Activated T-cell treated with anti-CD3 and anti-CD28 coated beads, Interleukin-2, amount 50 U/mL, for 24 hours (primary cell): ENCODE measurements at regions not wholly inside any gene's neighbourhood (a gene's known extent, or its start where the extent isn't known, plus 50 kb on each side); places are given as distances from the start of the nearest gene placed in this dataset.
"Not testable (repeated sequence)": the region's sequence is repeated elsewhere in the genome, so short reads cannot be mapped to it uniquely, and the experiment has no call there.

Experiments
- DNase-seq: peaks from one replicate; pipeline ENCODE4 v3.0.0-alpha.2; 2020
- H3K27ac Mint-ChIP-seq: 2 replicates; pipeline ENCODE4 v1.8.0; 2020; ENCODE audit warnings: mild to moderate bottlenecking, mixed read lengths
- H3K27me3 Mint-ChIP-seq: 2 replicates; pipeline ENCODE4 v1.8.0; 2020; ENCODE audit warnings: mixed read lengths
- H3K36me3 Mint-ChIP-seq: 2 replicates; pipeline ENCODE4 v1.8.0; 2020; ENCODE audit warnings: low read depth, mixed read lengths
- H3K4me1 Mint-ChIP-seq: 2 replicates; pipeline ENCODE4 v1.8.0; 2020; ENCODE audit warnings: low read depth, mixed read lengths
- H3K4me3 Mint-ChIP-seq: 2 replicates; pipeline ENCODE4 v1.8.0; 2020; ENCODE audit warnings: mild to moderate bottlenecking, moderate library complexity, mixed read lengths
- H3K9me3 Mint-ChIP-seq: 2 replicates; pipeline ENCODE4 v1.8.0; 2020; ENCODE audit warnings: mixed read lengths

DNA sequence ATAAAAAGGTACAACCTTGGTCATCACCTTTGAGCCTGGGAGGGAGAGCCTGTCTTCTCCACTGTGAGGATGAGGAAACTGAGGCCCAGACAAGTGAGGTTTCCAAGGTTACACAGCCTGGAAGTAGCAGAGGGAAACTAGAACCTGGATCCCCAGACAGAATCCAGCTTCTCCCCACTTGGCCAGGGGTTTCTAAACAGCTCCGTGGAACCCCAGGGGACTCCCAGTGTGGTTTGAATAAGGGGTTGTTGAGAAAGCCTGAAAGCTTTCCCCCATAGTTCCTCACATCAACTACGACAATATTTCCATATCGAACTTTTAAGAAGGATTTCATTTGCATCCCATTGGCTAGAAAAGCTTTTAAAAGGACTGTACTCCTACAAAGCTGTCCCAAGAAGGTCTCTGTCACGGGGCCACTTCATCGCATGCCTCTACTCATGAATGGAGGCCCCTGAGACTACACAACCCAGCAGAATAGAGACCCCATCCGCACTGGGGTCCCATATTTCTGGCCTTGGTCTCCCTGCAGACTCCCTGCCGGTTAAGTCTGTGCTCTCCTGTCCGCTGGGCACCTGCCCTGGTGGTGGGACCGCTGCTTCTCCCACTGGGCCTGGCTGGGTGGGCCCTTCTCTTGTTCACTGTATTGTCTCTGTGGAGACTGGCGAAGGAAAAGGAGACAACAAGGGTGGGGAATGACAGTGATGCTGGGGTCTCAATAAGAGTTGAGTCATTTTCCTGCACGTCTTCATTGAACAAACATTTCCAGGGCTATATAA lies 178.5 kb downstream of the SMAD6 start:
- DNase-seq = no peak
- Mint-ChIP-seq H3K27ac (no peak overlapping the region), H3K27me3 (peaks cover 3% of the 10 kb centered on the region)

DNA sequence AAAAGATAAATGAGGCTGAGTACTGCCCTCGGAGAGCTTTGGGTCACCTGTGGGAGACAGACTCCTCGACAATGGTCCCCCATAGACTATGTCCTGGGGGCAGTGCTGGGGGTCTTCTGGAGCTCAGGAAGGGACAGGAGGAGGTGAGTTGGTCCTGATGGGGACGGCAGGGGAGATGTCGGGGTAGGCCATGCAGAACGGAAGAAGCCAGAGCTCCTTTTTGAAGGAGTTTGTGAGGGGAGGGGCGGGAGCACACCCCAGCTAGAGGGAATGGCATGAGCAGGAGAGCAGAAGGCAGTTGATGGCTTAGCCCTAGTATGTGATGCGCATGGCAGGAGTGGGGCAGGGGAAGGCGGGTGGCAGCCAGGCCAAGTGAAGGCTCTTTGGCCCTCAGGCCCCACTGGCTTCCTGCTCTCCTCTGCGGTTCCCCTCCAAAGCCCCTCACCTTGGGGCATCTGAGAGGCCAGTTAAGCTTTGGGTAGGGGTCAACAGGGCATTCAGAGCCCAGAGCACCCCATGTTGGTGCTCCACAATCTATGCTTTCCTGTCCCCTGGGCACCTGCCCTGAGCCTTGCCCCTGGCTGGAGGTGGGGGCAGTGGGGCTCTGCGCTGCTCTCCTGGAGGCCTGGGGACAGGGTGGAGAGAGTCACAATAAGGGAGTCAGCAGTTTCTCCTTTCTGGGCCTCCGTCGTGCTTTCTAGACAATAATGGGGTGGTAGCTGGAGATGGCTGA lies 179.3 kb downstream of the SMAD6 start:
- Mint-ChIP-seq H3K27me3 (peaks cover 3% of the 10 kb centered on the region), H3K4me3 (no peak overlapping the region), H3K36me3 (no peaks in the 10 kb centered on the region), H3K27ac (no peak overlapping the region), H3K4me1 (peaks cover 5% of the 10 kb centered on the region), H3K9me3 (no peaks in the 10 kb centered on the region)
- DNase-seq = no peak

More for the DNA sequence above, 178.5 kb downstream of the SMAD6 start:
- H3K4me3 Mint-ChIP-seq = no peak overlapping the region
- peaks cover 5% of the 10 kb centered on the region for H3K4me1 Mint-ChIP-seq
- H3K36me3 Mint-ChIP-seq = no peaks in the 10 kb centered on the region
- no peaks in the 10 kb centered on the region for H3K9me3 Mint-ChIP-seq

- peaks cover 3% of the 10 kb centered on the region for H3K27me3 Mint-ChIP-seq
- H3K4me1 Mint-ChIP-seq = peaks cover 5% of the 10 kb centered on the region
- no peak overlapping the region for H3K27ac Mint-ChIP-seq
- no peak for DNase-seq
- no peaks in the 10 kb centered on the region for H3K36me3 Mint-ChIP-seq
- H3K9me3 Mint-ChIP-seq = no peaks in the 10 kb centered on the region
- no peak overlapping the region for H3K4me3 Mint-ChIP-seq
Measured at GRCh38 chr15:66882251-66883020, 180.4 kb downstream of the SMAD6 start.

GRCh38 chr15:66883284-66883911 lies 181.4 kb downstream of the SMAD6 start:
- no peaks in the 10 kb centered on the region for H3K9me3 Mint-ChIP-seq
- DNase-seq = no peak
- no peaks in the 10 kb centered on the region for H3K36me3 Mint-ChIP-seq
- peak overlapping the region; percentile 37 for H3K27ac Mint-ChIP-seq
- H3K27me3 Mint-ChIP-seq = peaks cover 5% of the 10 kb centered on the region
- H3K4me1 Mint-ChIP-seq = peaks cover 5% of the 10 kb centered on the region
- H3K4me3 Mint-ChIP-seq = no peak overlapping the region

DNA sequence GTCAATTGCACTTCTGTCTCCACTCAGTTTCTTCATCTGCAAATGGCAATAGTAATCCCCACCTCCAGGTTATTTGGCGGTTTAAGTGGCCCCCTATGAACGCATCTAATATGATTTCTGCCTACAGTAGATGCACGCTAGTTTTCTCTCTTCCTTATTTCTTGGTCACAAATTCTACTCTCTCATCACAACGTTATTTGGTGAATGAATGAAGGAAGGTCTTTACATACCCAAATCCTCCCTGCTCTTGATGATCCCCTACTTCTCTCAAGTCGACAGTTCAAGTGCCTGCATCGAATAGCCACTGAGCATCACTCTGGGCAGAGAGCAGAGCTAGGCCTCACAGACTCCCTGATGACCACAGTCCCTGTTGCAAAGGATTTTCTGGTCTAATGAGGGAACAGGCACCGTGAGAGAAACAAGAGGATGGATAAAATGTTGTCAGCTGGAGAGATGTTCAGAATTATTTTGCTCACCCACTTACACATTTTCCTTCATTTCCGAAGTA lies 181.2 kb upstream of the SMAD3 start:
- DNase-seq = no peak
- peaks cover 6% of the 10 kb centered on the region for H3K27me3 Mint-ChIP-seq
- H3K27ac Mint-ChIP-seq = no peak overlapping the region
- peaks cover 5% of the 10 kb centered on the region for H3K4me1 Mint-ChIP-seq
- no peaks in the 10 kb centered on the region for H3K9me3 Mint-ChIP-seq
- no peak overlapping the region for H3K4me3 Mint-ChIP-seq
- H3K36me3 Mint-ChIP-seq = no peaks in the 10 kb centered on the region

DNA sequence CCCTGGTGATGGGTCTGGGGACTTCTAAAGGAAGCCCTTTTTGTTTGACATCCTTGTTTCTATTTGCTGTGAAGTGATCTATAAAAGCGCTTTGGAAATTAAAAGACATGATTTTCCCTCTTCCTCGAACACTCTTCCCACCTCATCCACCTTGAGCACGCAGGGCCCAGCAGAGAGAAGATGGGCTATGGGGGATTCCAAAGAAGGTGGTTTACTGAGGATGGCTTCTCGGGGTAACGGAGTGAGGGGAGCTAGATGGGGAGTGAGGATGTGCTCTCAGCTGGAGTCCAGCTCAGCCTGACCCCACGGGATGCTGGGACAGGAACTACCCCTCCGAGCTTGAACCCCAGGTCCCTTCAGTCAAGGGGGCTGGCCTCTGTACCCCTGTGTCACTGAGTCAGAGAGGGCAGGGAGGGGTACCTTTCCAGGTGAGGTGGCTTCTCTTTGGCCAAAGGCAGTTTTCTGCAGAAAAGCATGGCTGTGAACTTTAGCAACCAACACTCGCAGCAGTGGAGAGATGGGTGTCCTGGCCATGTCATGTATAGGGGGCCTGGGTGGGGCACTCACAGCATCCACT lies 180.7 kb upstream of the SMAD3 start:
- Mint-ChIP-seq H3K9me3 (no peaks in the 10 kb centered on the region), H3K36me3 (no peaks in the 10 kb centered on the region), H3K4me1 (peaks cover 5% of the 10 kb centered on the region), H3K27ac (no peak overlapping the region), H3K4me3 (no peak overlapping the region), H3K27me3 (peaks cover 6% of the 10 kb centered on the region)
- no peak for DNase-seq

GRCh38 chr15:66885281-66885915 lies 180.0 kb upstream of the SMAD3 start:
- Mint-ChIP-seq H3K27me3 (peaks cover 6% of the 10 kb centered on the region), H3K27ac (no peak overlapping the region), H3K4me1 (peaks cover 5% of the 10 kb centered on the region), H3K36me3 (no peaks in the 10 kb centered on the region), H3K4me3 (no peak overlapping the region), H3K9me3 (no peaks in the 10 kb centered on the region)
- no peak for DNase-seq

GRCh38 chr15:66886241-66886675 lies 179.1 kb upstream of the SMAD3 start:
- no peak for DNase-seq
- Mint-ChIP-seq H3K9me3 (no peaks in the 10 kb centered on the region), H3K4me1 (peaks cover 5% of the 10 kb centered on the region), H3K4me3 (no peak overlapping the region), H3K27me3 (peaks cover 3% of the 10 kb centered on the region), H3K36me3 (no peaks in the 10 kb centered on the region), H3K27ac (no peak overlapping the region)

GRCh38 chr15:66886686-66887273 lies 178.6 kb upstream of the SMAD3 start:
- no peak overlapping the region for H3K4me3 Mint-ChIP-seq
- no peak for DNase-seq
- peaks cover 7% of the 10 kb centered on the region for H3K27me3 Mint-ChIP-seq
- H3K9me3 Mint-ChIP-seq = no peaks in the 10 kb centered on the region
- peaks cover 5% of the 10 kb centered on the region for H3K4me1 Mint-ChIP-seq
- H3K27ac Mint-ChIP-seq = no peak overlapping the region
- H3K36me3 Mint-ChIP-seq = no peaks in the 10 kb centered on the region

DNA sequence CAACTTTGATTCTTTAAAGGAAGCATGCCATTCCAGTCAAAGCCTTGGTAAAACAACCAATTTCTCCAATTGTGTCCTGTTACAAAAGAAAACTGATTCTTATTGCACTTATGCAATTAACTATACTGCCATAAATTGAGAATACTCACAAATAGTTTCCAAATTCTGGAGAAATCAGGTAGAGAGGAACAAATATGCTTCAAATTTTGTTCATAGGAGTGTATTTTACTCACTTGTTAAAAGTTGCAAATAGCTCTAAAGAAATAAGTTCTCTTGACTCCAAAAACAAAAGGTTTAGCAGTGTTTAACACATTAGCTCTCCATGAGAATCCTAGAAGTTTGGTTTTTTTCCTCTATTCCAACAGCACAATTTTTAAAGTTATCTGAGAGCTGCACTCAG lies 176.1 kb upstream of the SMAD3 start:
- not testable (repeated sequence) for H3K4me1 Mint-ChIP-seq, DNase-seq, H3K27ac Mint-ChIP-seq, H3K9me3 Mint-ChIP-seq, H3K36me3 Mint-ChIP-seq, H3K4me3 Mint-ChIP-seq
- peaks cover 16% of the 10 kb centered on the region for H3K27me3 Mint-ChIP-seq

GRCh38 chr15:66891776-66892175 lies 173.6 kb upstream of the SMAD3 start:
- Mint-ChIP-seq H3K27me3 (peaks cover 16% of the 10 kb centered on the region), H3K9me3 (no peaks in the 10 kb centered on the region), H3K4me3 (no peak overlapping the region), H3K27ac (no peak overlapping the region), H3K36me3 (no peaks in the 10 kb centered on the region), H3K4me1 (no peaks in the 10 kb centered on the region)
- no peak for DNase-seq

DNA sequence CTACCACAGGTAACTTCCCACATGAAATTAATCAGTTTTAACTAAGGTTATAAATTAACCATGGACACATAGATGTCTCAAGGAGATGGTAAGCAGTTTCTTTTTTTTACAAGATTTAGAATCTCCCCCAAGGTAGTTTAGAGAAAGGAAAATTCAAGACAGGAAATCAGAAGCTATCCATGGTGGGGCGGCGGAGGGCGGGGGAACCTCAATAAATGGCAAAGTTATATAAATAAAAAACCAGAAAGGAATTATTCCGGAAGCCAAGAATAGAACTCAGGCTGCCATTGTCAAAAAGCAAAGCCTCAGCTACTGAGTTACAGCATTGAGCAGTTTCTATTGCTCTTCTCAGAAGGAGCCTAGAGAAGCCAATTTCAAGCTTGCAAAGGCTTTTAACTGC lies 172.1 kb upstream of the SMAD3 start:
- Mint-ChIP-seq H3K9me3 (no peaks in the 10 kb centered on the region), H3K27me3 (peaks cover 15% of the 10 kb centered on the region), H3K27ac (no peak overlapping the region), H3K4me1 (no peaks in the 10 kb centered on the region), H3K4me3 (no peak overlapping the region), H3K36me3 (no peaks in the 10 kb centered on the region)
- no peak for DNase-seq

DNA sequence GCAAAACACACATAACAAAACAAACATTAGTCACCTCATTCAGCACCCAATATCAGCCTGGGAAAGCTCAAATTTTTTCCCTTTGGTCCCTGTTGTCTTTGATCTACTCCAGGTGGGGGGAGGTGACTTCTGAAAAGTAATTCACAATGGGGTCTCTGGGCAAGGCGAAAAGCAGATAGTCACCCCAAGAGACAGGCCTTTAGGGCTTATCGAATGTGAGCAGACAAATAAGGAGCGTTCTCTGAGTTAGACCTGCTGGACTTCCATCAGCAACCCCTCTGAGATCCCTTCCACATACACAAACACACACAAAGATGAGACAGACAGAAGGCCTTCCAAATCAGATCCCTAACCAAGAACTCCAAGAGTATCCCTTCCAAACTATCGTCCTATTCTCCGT lies 171.0 kb upstream of the SMAD3 start:
- H3K4me3 Mint-ChIP-seq = no peak overlapping the region
- no peak overlapping the region for H3K27ac Mint-ChIP-seq
- no peak for DNase-seq
- H3K4me1 Mint-ChIP-seq = no peaks in the 10 kb centered on the region
- H3K36me3 Mint-ChIP-seq = no peaks in the 10 kb centered on the region
- peaks cover 13% of the 10 kb centered on the region for H3K27me3 Mint-ChIP-seq
- no peaks in the 10 kb centered on the region for H3K9me3 Mint-ChIP-seq
